Stimulated activated CD4-positive, alpha-beta T cell treated with anti-CD3 and anti-CD28 coated beads, Interleukin-1b, Interleukin-23, amount 100 ng/mL, for 4 hours (primary cell): ENCODE measurements at regions not wholly inside any gene's neighbourhood (a gene's known extent, or its start where the extent isn't known, plus 50 kb on each side); places are given as distances from the start of the nearest gene placed in this dataset.
A peak's percentile ranks its signal among the peaks of the same experiment; 100 is the strongest.
"Not testable (repeated sequence)": the region's sequence is repeated elsewhere in the genome, so short reads cannot be mapped to it uniquely, and the experiment has no call there.

ENCODE experiments used
- DNase-seq, 2 donors: peaks; one replicate each; pipeline ENCODE4 v3.0.0-alpha.2; 2020; ENCODE audit warnings: low read depth in 2 of 2

GRCh38 chr2:16756831-16757644 is 91.4 kb upstream of the CYRIA start:
- DNase-seq = peak; percentile 37 to 54

- no peak for DNase-seq
These were observed 89.8 kb upstream of the CYRIA start for GRCh38 chr2:16755442-16755841.

- DNase-seq = not testable (repeated sequence)
These were observed 87.4 kb upstream of the CYRIA start for GRCh38 chr2:16753025-16753424.

- not testable (repeated sequence) for DNase-seq
These were observed 85.2 kb upstream of the CYRIA start for GRCh38 chr2:16750925-16751214.

GRCh38 chr2:16750175-16750924 is 84.7 kb upstream of the CYRIA start:
- no peak for DNase-seq

- DNase-seq = not testable (repeated sequence)
These were observed 83.1 kb upstream of the CYRIA start for GRCh38 chr2:16748511-16749266.

GRCh38 chr2:16747689-16748088 is 82.1 kb upstream of the CYRIA start:
- no peak for DNase-seq

- no peak for DNase-seq
These were observed 81.6 kb upstream of the CYRIA start for GRCh38 chr2:16747257-16747656.

- no peak for DNase-seq
These were observed 81.2 kb upstream of the CYRIA start for GRCh38 chr2:16746833-16747232.

- no peak for DNase-seq
These were observed 80.7 kb upstream of the CYRIA start for GRCh38 chr2:16746329-16746728.

GRCh38 chr2:16745466-16745865 is 79.8 kb upstream of the CYRIA start:
- no peak for DNase-seq

- DNase-seq = no peak
These were observed 78.9 kb upstream of the CYRIA start for GRCh38 chr2:16744521-16744920.

- no peak for DNase-seq
These were observed 76.4 kb upstream of the CYRIA start for GRCh38 chr2:16742026-16742425.

- no peak for DNase-seq
These were observed 75.9 kb upstream of the CYRIA start for GRCh38 chr2:16741498-16741897.

- no peak for DNase-seq
These were observed 74.3 kb upstream of the CYRIA start for GRCh38 chr2:16739778-16740581.

- no peak for DNase-seq
These were observed 73.0 kb upstream of the CYRIA start for GRCh38 chr2:16738361-16739225.

- DNase-seq = no peak
These were observed 72.2 kb upstream of the CYRIA start for GRCh38 chr2:16737812-16738211.

- no peak for DNase-seq
These were observed 71.0 kb upstream of the CYRIA start for GRCh38 chr2:16736633-16737032.

GRCh38 chr2:16729335-16729734 is 63.7 kb upstream of the CYRIA start:
- DNase-seq = no peak

- DNase-seq = no peak
These were observed 62.9 kb upstream of the CYRIA start for GRCh38 chr2:16728351-16729136.
